Fibroblast of the aortic adventitia (primary cell): ENCODE measurements at regions not wholly inside any gene's neighbourhood (a gene's known extent, or its start where the extent isn't known, plus 50 kb on each side); places are given as distances from the start of the nearest gene placed in this dataset.

Experiments used
- DNase-seq: peaks from one replicate; pipeline ENCODE4 v3.0.0-alpha.2; 2010; ENCODE audit warnings: low read depth
- H3K4me3 ChIP-seq: 2 replicates; pipeline ENCODE4 v1.5.1; 2011; ENCODE audit warnings: low read depth, mild to moderate bottlenecking, control low read depth, low read length, moderate library complexity
- TF ChIP-seq, protein P1 (sequence below): IDR thresholded peaks from 2 replicates; pipeline ENCODE4 v1.5.1; 2011; ENCODE audit warnings: mild to moderate bottlenecking, low read length, control low read depth, inconsistent platforms; ENCODE audit not compliant: insufficient read depth

DNA sequence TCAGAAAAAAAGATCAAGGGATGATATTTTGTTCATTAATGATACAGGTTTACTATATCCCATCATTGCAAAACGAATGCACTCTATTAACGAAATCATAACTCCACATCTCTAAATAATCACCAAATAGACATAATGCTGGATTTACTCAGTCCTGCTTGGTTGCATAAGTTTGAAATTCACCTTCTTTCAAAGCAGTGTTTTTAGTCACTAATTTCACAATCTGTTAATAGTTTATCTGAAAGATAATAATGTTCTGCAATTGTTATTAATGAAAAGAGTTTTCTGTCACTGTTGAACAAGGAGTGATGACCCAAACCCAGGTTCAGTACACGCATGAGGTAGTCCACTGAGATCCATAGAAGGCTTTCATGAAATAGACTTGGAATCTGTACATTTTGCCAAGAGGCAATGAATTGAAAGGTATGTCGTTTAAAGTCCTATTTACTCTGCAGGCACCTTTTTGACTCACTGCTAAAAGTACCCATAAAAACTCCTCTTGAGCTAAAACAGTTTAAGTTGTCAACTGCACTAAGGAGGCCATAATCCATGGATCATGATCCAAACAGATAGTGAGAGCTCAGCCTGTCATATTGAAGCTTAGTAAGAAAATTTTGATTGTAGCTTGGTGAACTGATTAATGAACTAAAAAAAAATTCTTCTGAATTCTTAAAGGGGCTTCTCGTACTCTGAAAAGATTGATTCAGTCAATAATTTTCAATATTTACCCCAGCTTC lies 75.6 kb upstream of the MBNL1 start:
- TF ChIP-seq, protein P1, sequence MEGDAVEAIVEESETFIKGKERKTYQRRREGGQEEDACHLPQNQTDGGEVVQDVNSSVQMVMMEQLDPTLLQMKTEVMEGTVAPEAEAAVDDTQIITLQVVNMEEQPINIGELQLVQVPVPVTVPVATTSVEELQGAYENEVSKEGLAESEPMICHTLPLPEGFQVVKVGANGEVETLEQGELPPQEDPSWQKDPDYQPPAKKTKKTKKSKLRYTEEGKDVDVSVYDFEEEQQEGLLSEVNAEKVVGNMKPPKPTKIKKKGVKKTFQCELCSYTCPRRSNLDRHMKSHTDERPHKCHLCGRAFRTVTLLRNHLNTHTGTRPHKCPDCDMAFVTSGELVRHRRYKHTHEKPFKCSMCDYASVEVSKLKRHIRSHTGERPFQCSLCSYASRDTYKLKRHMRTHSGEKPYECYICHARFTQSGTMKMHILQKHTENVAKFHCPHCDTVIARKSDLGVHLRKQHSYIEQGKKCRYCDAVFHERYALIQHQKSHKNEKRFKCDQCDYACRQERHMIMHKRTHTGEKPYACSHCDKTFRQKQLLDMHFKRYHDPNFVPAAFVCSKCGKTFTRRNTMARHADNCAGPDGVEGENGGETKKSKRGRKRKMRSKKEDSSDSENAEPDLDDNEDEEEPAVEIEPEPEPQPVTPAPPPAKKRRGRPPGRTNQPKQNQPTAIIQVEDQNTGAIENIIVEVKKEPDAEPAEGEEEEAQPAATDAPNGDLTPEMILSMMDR = no peak
- no peak for DNase-seq
- H3K4me3 ChIP-seq = no peak overlapping the region

DNA sequence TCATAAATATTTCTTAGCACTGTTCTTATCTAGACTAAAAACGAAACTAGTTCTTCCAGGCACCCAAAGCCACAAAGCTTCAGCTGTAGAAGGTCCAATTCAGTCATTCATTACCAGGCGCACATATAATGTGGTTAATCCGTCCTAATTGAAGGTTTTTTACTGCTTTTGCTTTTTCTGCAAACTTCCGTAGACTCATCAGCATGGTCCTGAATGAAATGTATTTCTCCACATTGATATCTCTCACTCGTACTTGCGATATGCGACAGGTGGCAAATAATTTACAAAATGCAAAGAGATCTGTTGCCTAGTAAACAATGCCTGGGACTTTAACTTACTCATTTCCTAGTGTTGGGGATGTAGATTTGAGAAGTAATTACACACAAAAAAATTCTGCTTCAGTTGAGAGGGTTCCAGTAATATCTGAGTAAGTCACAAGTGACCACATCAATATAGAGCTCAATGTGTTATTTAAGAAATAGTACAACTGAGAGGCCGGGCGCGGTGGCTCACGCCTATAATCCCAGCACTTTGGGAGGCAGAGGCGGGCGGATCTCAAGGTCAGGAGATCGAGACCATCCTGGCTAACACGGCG lies 75.0 kb upstream of the MBNL1 start:
- no peak for DNase-seq
- TF ChIP-seq, protein P1 = no peak
- H3K4me3 ChIP-seq = no peak overlapping the region

DNA sequence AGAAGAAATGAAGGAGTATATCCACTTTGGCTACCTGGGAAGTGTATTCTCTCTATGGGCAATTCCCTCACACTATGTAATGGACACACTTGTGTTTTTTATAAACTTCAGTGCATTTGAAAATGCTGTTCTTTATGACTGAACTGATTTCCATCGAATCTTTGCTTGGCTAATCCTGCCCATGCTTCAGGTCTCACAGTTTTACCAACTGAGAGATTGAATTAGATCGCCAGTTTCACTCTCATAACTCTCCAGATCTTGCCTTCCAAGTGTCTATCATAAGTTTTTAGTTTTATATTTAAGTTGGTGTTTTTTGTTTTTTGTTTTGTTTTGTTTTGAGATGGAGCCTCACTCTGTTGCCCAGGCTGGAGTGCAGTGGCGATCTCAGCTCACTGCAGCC lies 73.5 kb upstream of the MBNL1 start:
- no peak overlapping the region for H3K4me3 ChIP-seq
- no peak for DNase-seq
- TF ChIP-seq, protein P1 = no peak

DNA sequence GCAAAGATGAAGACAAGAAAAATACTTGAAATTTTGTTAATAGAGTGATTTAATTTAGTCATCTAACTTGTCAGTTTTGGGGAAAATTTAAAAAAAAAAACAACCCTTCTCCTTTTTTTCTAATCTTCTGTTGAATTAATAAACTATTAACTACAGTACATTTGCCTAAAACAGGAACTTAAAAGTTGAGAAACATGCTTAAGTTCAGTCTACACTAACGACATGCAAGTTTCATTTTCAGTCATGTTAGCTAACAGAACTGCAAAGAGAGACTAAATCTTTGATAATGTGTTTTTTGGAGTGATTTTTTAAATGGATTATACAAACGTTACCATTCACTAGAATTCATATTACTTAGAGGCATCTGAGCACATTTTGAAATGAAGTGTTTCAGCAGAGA lies 71.9 kb upstream of the MBNL1 start:
- no peak overlapping the region for H3K4me3 ChIP-seq
- TF ChIP-seq, protein P1 = no peak
- DNase-seq = peak; percentile 29

DNA sequence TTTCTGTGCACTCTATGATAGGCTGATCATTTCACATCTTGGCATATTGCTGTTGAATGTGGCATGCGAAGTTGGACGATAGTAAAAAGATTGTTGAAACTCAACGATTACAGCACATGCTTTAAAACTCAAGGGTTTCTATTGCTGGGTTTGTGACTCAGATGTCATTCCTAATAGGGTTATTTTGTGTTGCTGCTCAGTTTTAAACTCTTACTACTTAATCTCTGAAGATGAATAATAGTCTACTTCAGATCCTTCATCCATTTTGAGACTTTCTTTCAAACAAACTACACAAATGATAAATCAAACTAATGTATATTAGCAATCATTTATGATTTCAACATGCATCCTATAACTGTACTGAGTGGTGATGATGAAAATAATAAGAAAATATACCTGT lies 71.3 kb upstream of the MBNL1 start:
- no peak overlapping the region for H3K4me3 ChIP-seq
- TF ChIP-seq, protein P1 = no peak
- peak; percentile 66 for DNase-seq

DNA sequence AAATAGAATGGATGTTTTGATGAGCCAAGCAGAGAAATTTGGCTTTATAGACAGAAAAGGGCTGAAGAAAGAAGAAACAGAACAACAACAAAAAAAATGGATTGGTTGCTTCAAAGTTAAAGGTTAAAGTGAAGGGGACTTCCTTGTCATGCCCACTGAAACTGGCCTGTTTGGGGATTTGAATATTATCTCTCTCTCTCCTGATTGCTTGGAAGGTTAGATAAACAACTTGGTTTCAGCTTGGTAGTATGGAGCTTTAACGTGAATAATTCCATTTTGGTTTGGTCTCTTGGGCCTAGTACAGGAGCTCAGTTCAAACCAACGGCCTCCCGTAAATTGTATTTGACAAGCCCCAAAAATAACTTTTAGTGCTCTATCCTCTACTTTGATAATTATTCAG lies 70.8 kb upstream of the MBNL1 start:
- TF ChIP-seq, protein P1 = no peak
- DNase-seq = no peak
- H3K4me3 ChIP-seq = no peak overlapping the region

DNA sequence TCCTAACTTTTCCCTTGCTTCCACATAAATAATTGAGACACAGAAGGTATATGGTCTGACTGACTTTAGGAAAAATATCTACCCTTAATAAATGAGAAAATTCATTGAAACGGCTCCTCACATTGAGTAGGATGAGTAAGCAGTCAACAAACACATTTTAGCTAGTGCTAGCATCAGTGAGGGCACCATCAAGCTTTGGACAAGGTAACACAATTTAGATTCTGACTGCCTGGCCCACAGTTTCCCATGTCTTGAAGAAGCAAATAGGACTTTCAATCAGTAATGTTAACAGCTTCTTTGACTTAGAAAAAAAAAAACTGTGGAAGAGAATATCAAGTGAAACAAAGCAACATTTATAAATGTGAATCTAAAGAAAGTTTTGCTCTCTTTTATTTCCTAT lies 70.1 kb upstream of the MBNL1 start:
- H3K4me3 ChIP-seq = no peak overlapping the region
- TF ChIP-seq, protein P1 = no peak
- DNase-seq = no peak
